Astrocyte of the spinal cord (primary cell): ENCODE measurements at regions not wholly inside any gene's neighbourhood (a gene's known extent, or its start where the extent isn't known, plus 50 kb on each side); places are given as distances from the start of the nearest gene placed in this dataset.

Source experiments
- DNase-seq: peaks from one replicate; pipeline ENCODE4 v3.0.0; 2011; ENCODE audit warnings: low read depth, low spot score
- H3K4me3 ChIP-seq: 2 replicates; pipeline ENCODE4 v1.5.1; 2011; ENCODE audit warnings: low read depth, mild to moderate bottlenecking, low read length, moderate library complexity
- CTCF ChIP-seq: IDR thresholded peaks from 2 replicates; pipeline ENCODE4 v1.5.1; 2012; ENCODE audit warnings: low read depth, mild to moderate bottlenecking, low read length, inconsistent platforms
- in situ Hi-C: cut with HindIII; loops from 2 replicates; pipeline ENCODE4 v1.10.0; 2017; ENCODE audit warnings: low sequenced_read_pairs

GRCh38 chr10:10946801-10947200 lies 70.9 kb upstream of the CELF2 start:
- no peak for DNase-seq
- TF ChIP-seq CTCF, result no peak
- H3K4me3 ChIP-seq, result no peak overlapping the region
- in situ Hi-C loops, result no loop called here

- in situ Hi-C loops, result no loop called here
- no peak for DNase-seq
- H3K4me3 ChIP-seq, result no peak overlapping the region
- no peak for TF ChIP-seq CTCF
These were observed 66.0 kb upstream of the CELF2 start for GRCh38 chr10:10951675-10952074.

- H3K4me3 ChIP-seq, result no peak overlapping the region
- TF ChIP-seq CTCF, result no peak
- no peak for DNase-seq
- in situ Hi-C loops, result no loop called here
These were observed 64.9 kb upstream of the CELF2 start for GRCh38 chr10:10952800-10953199.

- in situ Hi-C loops, result no loop called here
- no peak for DNase-seq
These were observed 60.8 kb upstream of the CELF2 start for GRCh38 chr10:10956681-10957542.

GRCh38 chr10:10958041-10958440 lies 59.6 kb upstream of the CELF2 start:
- no peak for TF ChIP-seq CTCF
- no peak overlapping the region for H3K4me3 ChIP-seq
- DNase-seq, result no peak
- in situ Hi-C loops, result no loop called here

More at GRCh38 chr10:10956681-10957542, 60.8 kb upstream of the CELF2 start:
- no peak for TF ChIP-seq CTCF
- H3K4me3 ChIP-seq, result no peak overlapping the region

GRCh38 chr10:10959666-10960065 lies 58.0 kb upstream of the CELF2 start:
- no peak for TF ChIP-seq CTCF
- no peak for DNase-seq
- in situ Hi-C loops, result no loop called here
- H3K4me3 ChIP-seq, result no peak overlapping the region
